Gastrocnemius medialis (tissue), 4 donors: ENCODE measurements at regions not wholly inside any gene's neighbourhood (a gene's known extent, or its start where the extent isn't known, plus 50 kb on each side); places are given as distances from the start of the nearest gene placed in this dataset.

Experiments used
- CTCF ChIP-seq, 5 experiments: fragments of 450-650 bp in 3 of 5; fragments of 200-600 bp in 2 of 5; sonication (generic) in 2 of 5; IDR thresholded peaks in 4 of 5; conservative IDR thresholded peaks in 1 of 5; 1 replicate in 4 of 5; 2 replicates in 1 of 5; pipeline ENCODE4 v1.5.1; 2016 to 2019; ENCODE audit warnings: antibody characterized with exemption in 5 of 5, mild to moderate bottlenecking in 3 of 5, moderate library complexity in 3 of 5
- POLR2A ChIP-seq, 2 donors: fragments of 450-650 bp; IDR thresholded peaks; one replicate each; pipeline ENCODE4 v1.6.1; 2017; ENCODE audit warnings: antibody characterized with exemption in 2 of 2, mild to moderate bottlenecking in 2 of 2, moderate library complexity in 2 of 2

- TF ChIP-seq POLR2A (IDR thresholded peaks at IDR 0.05) (no peak), CTCF (IDR thresholded peaks at IDR 0.05 in 4 of 5, conservative IDR thresholded peaks at IDR 0.05 in 1 of 5) (no peak)
These were observed 207.8 kb downstream of the TPBG start for GRCh38 chr6:82571455-82571854.
